HUES64 (cell line): ENCODE measurements at regions not wholly inside any gene's neighbourhood (a gene's known extent, or its start where the extent isn't known, plus 50 kb on each side); places are given as distances from the start of the nearest gene placed in this dataset.

Source experiments
- H3K27ac ChIP-seq: 2 replicates; pipeline ENCODE4 v1.7.0; 2013; ENCODE audit warnings: low read depth, low read length, inconsistent platforms
- H3K27me3 ChIP-seq: 2 replicates; pipeline ENCODE4 v1.6.1; 2013; ENCODE audit warnings: mild to moderate bottlenecking, low read length; ENCODE audit not compliant: insufficient read depth
- H3K36me3 ChIP-seq: 2 replicates; pipeline ENCODE4 v1.6.1; 2013; ENCODE audit warnings: mild to moderate bottlenecking, low read length; ENCODE audit not compliant: insufficient read depth
- H3K4me1 ChIP-seq: 2 replicates; pipeline ENCODE4 v1.6.1; 2013; ENCODE audit warnings: mild to moderate bottlenecking, low read length, moderate library complexity; ENCODE audit not compliant: insufficient read depth
- H3K4me3 ChIP-seq: 2 replicates; pipeline ENCODE4 v1.5.1; 2013; ENCODE audit warnings: mild to moderate bottlenecking, low read length, moderate library complexity
- H3K9ac ChIP-seq: 2 replicates; pipeline ENCODE4 v1.6.1; 2013; ENCODE audit warnings: mild to moderate bottlenecking, low read depth, low read length
- H3K9me3 ChIP-seq: 2 replicates; pipeline ENCODE4 v1.6.1; 2013; ENCODE audit warnings: low read depth, low read length; ENCODE audit not compliant: insufficient read depth
- WGBS: fragments of 150-250, 120-280 bp; methylation state at CpG from one replicate; pipeline ENCODE4 v1.1.7; 2013; ENCODE audit warnings: missing lambda C conversion rate; 5-methylcytosine and 5-hydroxymethylcytosine counted together

DNA sequence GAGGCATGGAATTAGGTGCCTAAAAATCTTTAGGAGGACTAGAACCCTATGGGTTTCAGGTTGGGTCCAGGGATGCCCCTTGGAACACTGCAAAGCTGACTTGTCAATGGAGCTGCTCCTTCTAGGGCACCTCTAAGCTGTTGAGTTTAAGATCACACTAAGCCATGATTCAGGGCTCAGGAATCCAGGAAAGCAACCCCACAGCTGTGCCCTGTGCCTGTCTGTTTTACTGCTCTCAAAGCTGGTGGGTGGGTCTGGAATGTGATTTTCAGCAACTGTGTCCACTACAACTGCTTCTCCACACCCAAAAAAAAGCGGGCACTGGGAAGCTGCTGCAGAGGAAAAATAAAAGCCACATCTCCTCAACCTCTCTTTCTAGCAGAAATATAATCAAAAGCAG lies 310.4 kb upstream of the MOCS1 start:
- Histone ChIP-seq H3K4me3 (no peak overlapping the region), H3K4me1 (no peaks in the 10 kb centered on the region), H3K9ac (no peak overlapping the region), H3K27ac (no peak overlapping the region), H3K27me3 (no peaks in the 10 kb centered on the region), H3K9me3 (no peaks in the 10 kb centered on the region), H3K36me3 (no peaks in the 10 kb centered on the region)
- 77% methylated on average over 1 of the region's 1 CpG for WGBS

DNA sequence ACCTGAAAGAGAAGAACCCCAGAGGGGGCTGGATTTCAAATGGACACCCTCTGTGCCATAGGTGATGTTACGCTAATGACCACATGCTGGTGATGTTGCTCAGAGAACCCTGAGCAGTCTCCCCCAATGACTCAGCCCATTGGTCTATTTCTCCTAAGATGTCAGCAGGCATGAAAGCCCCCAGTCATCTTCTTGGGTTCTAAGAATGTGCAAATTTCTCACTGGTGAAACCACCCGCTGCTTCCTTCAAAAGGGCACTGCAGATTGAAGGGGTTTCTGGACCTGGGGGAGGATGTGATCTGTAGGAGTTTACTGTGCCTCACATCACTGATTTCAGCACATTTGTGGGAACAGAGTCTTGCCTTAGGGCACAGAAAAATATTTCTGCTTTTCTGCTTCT lies 298.4 kb upstream of the MOCS1 start:
- H3K9ac ChIP-seq, result no peak overlapping the region
- H3K9me3 ChIP-seq, result no peaks in the 10 kb centered on the region
- no peak overlapping the region for H3K27ac ChIP-seq
- no peaks in the 10 kb centered on the region for H3K36me3 ChIP-seq
- no peak overlapping the region for H3K4me3 ChIP-seq
- H3K27me3 ChIP-seq, result no peaks in the 10 kb centered on the region
- WGBS, result 79% methylated on average over 2 of the region's 2 CpGs
- H3K4me1 ChIP-seq, result peaks cover 4% of the 10 kb centered on the region; the same call in 1 of the 2 replicates

DNA sequence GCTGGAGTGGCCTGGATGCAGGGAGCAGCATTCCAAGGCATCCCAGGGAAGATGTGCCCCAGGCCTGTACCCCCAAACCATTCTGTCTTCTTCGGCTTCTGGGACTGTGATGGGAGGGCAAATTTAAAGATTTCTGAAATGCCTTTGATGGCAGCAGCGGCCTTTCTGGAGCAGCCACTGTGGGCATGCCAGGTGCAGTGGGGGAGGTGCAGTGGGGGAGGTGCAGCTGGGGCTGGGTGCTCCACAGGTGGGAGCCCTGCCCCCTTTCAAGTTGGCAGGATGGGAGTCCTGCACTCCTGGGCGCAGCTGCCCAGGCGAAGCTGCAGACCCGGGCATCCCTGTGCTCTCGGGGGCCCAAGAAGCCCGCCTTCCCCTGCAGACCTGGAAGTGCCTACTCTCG lies 293.5 kb upstream of the MOCS1 start:
- Histone ChIP-seq H3K9me3 (0 out of 2 replicates have a peak, but pooled peaks cover 3% of the 10 kb centered on the region), H3K27me3 (no peaks in the 10 kb centered on the region), H3K4me1 (peaks cover under 1% of the 10 kb centered on the region; the same call in 1 of the 2 replicates), H3K36me3 (no peaks in the 10 kb centered on the region), H3K4me3 (no peak overlapping the region), H3K9ac (no peak overlapping the region), H3K27ac (no peak overlapping the region)
- WGBS, result 83% methylated on average over 8 of the region's 8 CpGs

DNA sequence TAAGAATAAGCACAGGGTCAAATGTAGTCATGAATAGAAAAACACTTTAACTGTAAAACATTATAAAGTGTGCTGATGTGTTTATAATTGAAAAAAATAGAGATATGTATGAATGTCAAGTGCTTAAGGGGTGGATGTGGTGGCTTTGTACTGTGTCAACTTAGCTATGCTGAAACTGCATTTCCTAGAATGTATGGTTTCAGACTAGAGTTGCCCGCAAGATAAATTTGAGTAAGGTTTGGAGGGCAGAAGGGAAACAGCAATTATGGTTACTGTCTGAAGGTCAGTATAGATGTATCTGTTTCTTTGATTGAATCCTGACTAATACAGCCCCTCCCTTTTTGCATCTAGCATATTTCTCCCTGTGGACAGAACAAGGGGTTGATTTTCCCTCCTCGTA lies 288.1 kb upstream of the MOCS1 start:
- WGBS, result 94% methylated on average over 2 of the region's 2 CpGs
- H3K27me3 ChIP-seq, result no peaks in the 10 kb centered on the region
- H3K36me3 ChIP-seq, result no peaks in the 10 kb centered on the region
- H3K9ac ChIP-seq, result no peak overlapping the region
- H3K27ac ChIP-seq, result no peak overlapping the region
- no peaks in the 10 kb centered on the region for H3K4me1 ChIP-seq
- H3K4me3 ChIP-seq, result no peak overlapping the region
- H3K9me3 ChIP-seq, result 0 out of 2 replicates have a peak, but pooled peaks cover 3% of the 10 kb centered on the region

DNA sequence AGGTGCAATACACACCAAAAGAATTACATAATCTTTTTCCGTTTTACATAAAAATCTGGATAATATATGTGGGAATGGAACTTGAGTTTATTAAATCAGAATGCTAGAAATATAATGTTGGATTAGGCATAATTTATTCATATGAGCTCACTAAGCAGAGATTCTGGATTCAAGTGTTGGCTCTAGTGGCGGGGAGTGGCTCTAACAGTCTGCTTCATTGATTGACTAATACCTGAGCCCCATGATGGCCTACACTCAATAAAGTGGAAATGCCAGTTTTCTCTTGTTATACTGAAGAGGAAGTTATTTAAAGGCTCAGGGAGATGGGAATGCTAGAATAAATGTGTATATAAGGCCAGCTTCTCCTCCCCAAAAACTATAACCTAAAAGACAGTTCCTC lies 285.5 kb upstream of the MOCS1 start:
- no peak overlapping the region for H3K27ac ChIP-seq
- H3K4me3 ChIP-seq, result no peak overlapping the region
- H3K9ac ChIP-seq, result no peak overlapping the region
- H3K27me3 ChIP-seq, result no peaks in the 10 kb centered on the region
- 94% methylated on average over 1 of the region's 2 CpGs for WGBS
- no peaks in the 10 kb centered on the region for H3K36me3 ChIP-seq
- no peaks in the 10 kb centered on the region for H3K4me1 ChIP-seq
- 0 out of 2 replicates have a peak, but pooled peaks cover 3% of the 10 kb centered on the region for H3K9me3 ChIP-seq

DNA sequence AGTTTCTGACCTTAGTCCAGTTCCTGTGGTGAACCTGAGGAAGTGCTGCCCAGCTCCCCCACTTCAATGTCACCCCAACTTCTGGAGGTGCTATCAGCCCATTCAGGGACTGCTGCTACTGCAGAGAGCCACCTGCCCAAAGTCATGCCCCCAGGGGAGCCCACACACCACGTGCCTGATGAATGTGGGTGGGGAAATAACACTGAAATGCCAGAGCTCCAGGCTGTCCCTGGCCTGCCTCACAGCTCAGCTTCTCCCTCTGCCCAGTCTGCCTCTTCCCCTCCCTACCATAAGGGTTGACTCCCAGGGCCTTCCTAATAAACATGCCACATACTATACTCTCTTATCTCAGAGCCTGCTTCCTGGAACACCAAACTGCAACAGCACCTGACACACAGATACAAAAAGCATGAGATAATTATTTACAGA lies 276.4 kb upstream of the MOCS1 start:
- Histone ChIP-seq H3K4me3 (no peak overlapping the region), H3K9ac (no peak overlapping the region), H3K36me3 (no peaks in the 10 kb centered on the region), H3K27me3 (no peaks in the 10 kb centered on the region), H3K27ac (no peak overlapping the region), H3K4me1 (no peaks in the 10 kb centered on the region), H3K9me3 (no peaks in the 10 kb centered on the region)
- 11% methylated on average over 1 of the region's 1 CpG for whole genome bisulfite sequencing

DNA sequence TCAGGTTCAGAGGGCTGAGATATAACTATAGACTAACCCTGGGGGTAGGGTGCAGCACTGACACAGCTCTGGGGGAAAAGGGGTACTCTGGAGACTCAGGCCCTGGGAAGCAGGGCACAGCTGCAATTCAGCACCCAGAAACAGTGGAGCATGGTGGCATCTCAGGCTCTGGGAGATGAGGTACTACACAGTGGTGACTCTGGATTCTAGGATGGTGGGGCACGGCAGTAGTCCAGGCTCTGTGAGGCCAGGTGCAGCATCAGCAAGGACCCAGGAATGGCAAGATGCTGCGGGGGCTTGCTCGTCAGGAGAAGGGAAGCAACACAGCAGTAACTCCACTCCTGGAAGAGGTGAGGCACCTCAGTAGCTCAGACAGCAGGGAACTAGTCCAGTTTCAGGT lies 271.5 kb upstream of the MOCS1 start:
- 97% methylated on average over 3 of the region's 3 CpGs for WGBS
- Histone ChIP-seq H3K27me3 (no peaks in the 10 kb centered on the region), H3K36me3 (no peaks in the 10 kb centered on the region), H3K4me3 (no peak overlapping the region), H3K4me1 (no peaks in the 10 kb centered on the region), H3K9me3 (peaks cover 19% of the 10 kb centered on the region), H3K9ac (no peak overlapping the region), H3K27ac (no peak overlapping the region)

DNA sequence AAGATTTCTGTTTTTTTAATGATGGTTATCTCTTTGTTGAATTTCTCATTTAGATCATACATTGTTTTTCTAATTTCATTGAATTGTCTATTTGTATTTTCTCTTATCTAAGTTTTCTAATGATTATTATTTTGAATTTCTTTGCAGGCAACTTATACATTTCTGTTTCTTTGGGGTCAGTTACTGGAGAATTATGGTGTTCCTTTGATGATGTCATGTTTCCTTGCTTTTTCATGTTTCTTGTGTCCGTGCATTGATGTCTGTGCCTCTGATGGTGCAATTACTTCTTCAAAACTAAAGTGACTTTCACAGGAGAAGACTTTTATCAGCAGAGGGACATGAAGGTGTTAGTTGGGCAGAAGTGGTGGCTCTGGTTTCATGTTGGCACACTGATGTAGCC lies 270.7 kb upstream of the MOCS1 start:
- Histone ChIP-seq H3K27me3 (no peaks in the 10 kb centered on the region), H3K4me1 (no peaks in the 10 kb centered on the region), H3K36me3 (no peaks in the 10 kb centered on the region), H3K27ac (no peak overlapping the region), H3K9me3 (peaks cover 19% of the 10 kb centered on the region), H3K9ac (no peak overlapping the region), H3K4me3 (no peak overlapping the region)
- WGBS, result 86% methylated on average over 1 of the region's 1 CpG

DNA sequence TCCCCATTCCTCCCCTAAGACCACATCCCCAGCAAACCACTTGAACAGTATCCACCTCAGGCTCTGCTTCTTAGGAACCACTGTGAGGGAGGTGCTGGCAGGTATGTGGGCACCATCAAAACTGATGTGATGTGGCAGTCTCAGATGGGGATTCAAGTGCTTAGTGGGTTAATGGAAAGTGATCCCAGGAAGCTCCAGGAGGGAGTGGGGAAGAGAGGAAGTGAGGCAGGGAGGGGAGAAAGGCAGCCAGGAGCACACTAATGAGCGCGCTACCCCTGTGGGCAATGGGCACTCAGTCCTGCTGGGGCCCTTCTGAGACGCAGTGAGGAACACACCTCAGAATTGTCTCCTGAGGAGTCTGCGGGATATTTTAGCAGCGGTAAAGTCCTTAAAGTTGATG lies 263.1 kb upstream of the MOCS1 start:
- Histone ChIP-seq H3K4me3 (no peak overlapping the region), H3K27me3 (no peaks in the 10 kb centered on the region), H3K9me3 (no peaks in the 10 kb centered on the region; the same call in 1 of the 2 replicates), H3K4me1 (no peaks in the 10 kb centered on the region), H3K27ac (no peak overlapping the region), H3K9ac (no peak overlapping the region), H3K36me3 (no peaks in the 10 kb centered on the region)
- 96% methylated on average over 5 of the region's 5 CpGs for WGBS

DNA sequence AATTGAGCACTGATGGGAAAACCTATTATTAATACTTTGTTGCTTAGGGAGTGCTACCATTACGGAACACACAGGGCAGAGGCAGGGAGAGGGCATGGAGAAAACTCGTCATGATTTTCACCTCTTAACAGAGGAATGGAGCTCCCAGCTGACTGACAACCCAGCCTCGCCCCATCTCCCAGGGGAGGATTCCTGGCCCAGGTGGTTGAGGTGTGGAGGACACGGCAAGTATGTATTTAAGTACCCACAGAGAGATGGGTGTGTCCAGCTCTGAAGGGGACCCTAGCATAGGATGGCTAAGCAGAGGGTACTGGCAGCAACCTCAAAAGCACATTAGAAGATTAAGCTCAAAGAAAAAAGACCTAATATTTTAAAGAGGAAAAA lies 261.9 kb upstream of the MOCS1 start:
- Histone ChIP-seq H3K4me3 (no peak overlapping the region), H3K9me3 (no peaks in the 10 kb centered on the region), H3K9ac (no peak overlapping the region), H3K27ac (no peak overlapping the region), H3K4me1 (no peaks in the 10 kb centered on the region), H3K27me3 (no peaks in the 10 kb centered on the region), H3K36me3 (no peaks in the 10 kb centered on the region)
- WGBS, result 97% methylated on average over 4 of the region's 4 CpGs

DNA sequence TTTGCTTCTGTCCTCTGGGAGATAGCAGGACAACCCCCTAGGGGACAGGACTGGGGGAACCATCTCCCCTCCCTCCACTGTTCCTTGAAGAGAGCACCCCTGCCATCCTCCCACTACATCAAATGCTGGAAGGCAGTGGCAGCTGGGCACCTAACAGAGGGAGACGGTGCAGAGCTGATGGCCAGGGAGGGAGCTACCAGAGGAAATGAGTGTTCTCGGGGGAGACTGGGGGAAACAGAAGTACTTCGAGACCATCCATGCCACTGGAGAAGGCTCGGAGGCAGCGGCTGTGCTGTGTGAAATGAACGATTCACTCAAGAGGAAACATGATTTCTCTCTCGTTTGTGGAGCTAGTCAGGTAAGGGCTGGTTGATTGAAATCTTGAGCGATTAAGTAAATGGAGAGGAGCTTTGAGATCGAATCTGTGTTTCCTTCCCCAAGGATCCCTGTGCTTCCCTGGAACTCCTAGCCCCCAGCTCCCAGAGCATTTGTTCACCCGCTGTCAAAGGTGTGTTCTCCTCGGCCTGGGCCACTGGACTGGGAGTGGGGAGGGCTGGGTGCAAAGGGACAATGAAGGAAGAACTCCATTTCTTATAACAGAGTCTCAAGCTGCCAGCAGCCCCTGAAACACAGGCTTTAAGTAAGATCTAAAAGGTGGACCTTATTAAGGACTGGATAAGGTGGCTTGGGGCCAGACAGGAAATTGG lies 261.3 kb upstream of the MOCS1 start:
- WGBS, result 92% methylated on average over 11 of the region's 11 CpGs
- Histone ChIP-seq H3K36me3 (no peaks in the 10 kb centered on the region), H3K4me3 (no peak overlapping the region), H3K4me1 (no peaks in the 10 kb centered on the region), H3K9ac (no peak overlapping the region), H3K27ac (no peak overlapping the region), H3K9me3 (no peaks in the 10 kb centered on the region), H3K27me3 (no peaks in the 10 kb centered on the region)
